ENCODE measurements at regions not wholly inside any gene's neighbourhood (a gene's known extent, or its start where the extent isn't known, plus 50 kb on each side); places are given as distances from the start of the nearest gene placed in this dataset.
"Not testable (repeated sequence)": the region's sequence is repeated elsewhere in the genome, so short reads cannot be mapped to it uniquely, and the experiment has no call there.

DNA sequence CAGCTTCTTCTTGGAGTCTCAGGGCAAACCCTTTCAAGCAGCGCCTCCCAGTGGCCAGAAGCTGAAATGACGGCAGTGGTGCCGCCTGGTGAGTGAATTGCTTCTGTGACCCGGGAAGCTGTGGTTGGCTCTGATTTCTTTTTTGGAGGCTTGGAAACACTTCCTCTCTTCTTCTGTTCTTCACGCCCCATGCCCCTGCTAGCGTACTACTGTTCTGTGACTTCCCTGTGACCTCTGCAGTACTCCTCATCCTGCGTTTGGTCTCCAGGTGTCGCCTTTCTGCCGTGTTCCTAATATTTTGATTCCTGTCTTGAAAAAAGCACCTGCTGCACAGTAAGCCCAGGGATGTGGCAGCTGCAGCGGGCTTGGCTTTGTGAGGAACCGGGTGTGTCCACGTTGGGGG, 176.4 kb downstream of the ADRA2C start:
- H3K79me2 ChIP-seq (ENCODE audit: low read length); H3K4me3 ChIP-seq (ENCODE audit: low read length); H4K20me1 ChIP-seq (ENCODE audit: low read length); POLR2A ChIA-PET (ENCODE audit: unreplicated experiment); H3K36me3 ChIP-seq (ENCODE audit: low read depth, low read length); H3K9ac ChIP-seq (ENCODE audit: low read length); H3K9me3 ChIP-seq (ENCODE audit: low read length); H3K27me3 ChIP-seq (ENCODE audit: low read length); H3K9me2 ChIP-seq (replicated peaks; ENCODE audit: low read length); intact Hi-C loops (cut with micrococcal nuclease); H3K4me1 ChIP-seq (ENCODE audit: insufficient read depth, low read length); ATAC-seq; H3F3A ChIP-seq (ENCODE audit: low read length, unreplicated experiment); H3K27ac ChIP-seq (ENCODE audit: low read length); BruUV-seq (replicated peaks): not testable (repeated sequence)
- Histone ChIP-seq H2AFZ (ENCODE audit: low read length) (0 out of 2 replicates have a peak overlapping the region, but pooled peaks have one; percentile 46), H3K4me2 (ENCODE audit: low read length) (peak overlapping the region; percentile 59)
- DNase-seq: peak; percentile 66
- TF ChIP-seq, protein P1, sequence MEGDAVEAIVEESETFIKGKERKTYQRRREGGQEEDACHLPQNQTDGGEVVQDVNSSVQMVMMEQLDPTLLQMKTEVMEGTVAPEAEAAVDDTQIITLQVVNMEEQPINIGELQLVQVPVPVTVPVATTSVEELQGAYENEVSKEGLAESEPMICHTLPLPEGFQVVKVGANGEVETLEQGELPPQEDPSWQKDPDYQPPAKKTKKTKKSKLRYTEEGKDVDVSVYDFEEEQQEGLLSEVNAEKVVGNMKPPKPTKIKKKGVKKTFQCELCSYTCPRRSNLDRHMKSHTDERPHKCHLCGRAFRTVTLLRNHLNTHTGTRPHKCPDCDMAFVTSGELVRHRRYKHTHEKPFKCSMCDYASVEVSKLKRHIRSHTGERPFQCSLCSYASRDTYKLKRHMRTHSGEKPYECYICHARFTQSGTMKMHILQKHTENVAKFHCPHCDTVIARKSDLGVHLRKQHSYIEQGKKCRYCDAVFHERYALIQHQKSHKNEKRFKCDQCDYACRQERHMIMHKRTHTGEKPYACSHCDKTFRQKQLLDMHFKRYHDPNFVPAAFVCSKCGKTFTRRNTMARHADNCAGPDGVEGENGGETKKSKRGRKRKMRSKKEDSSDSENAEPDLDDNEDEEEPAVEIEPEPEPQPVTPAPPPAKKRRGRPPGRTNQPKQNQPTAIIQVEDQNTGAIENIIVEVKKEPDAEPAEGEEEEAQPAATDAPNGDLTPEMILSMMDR (conservative IDR thresholded peaks at IDR 0.05; ENCODE audit: low read depth, low read length): peak; percentile 58
- CTCF ChIA-PET: interaction anchor here (1.1 kb wide), 1 partner anchor 12 kb away, joined by 4 read pairs; no protein-coding TSS in a partner anchor

DNA sequence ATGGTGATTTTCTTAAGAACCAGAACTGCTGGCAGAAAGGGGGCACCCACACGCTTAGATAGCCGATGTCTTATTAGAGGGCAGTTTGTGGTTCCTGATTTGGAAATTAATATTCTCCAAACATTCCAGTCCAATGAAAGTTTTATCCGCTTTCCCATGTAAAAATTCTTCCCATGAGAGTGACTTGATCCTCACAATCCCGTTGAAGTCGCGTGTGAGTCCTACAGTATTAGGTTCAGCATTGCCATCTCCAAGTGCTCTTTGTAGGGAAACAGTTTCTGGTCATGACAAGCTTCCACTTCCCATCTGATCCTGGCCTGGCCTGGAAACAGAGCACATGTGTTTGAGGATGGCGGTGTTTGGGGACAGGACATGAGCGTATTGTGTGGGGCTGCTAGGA, 176.9 kb downstream of the ADRA2C start:
- ATAC-seq; H3K36me3 ChIP-seq (ENCODE audit: low read depth, low read length); H3F3A ChIP-seq (ENCODE audit: low read length, unreplicated experiment); H3K27ac ChIP-seq (ENCODE audit: low read length); H3K9me2 ChIP-seq (replicated peaks; ENCODE audit: low read length); H4K20me1 ChIP-seq (ENCODE audit: low read length); H3K9ac ChIP-seq (ENCODE audit: low read length); H3K79me2 ChIP-seq (ENCODE audit: low read length); intact Hi-C loops (cut with micrococcal nuclease); H3K27me3 ChIP-seq (ENCODE audit: low read length); H3K4me3 ChIP-seq (ENCODE audit: low read length); H2AFZ ChIP-seq (ENCODE audit: low read length); BruUV-seq (replicated peaks); DNase-seq; POLR2A ChIA-PET (ENCODE audit: unreplicated experiment); H3K9me3 ChIP-seq (ENCODE audit: low read length); H3K4me1 ChIP-seq (ENCODE audit: insufficient read depth, low read length): not testable (repeated sequence)
- CTCF ChIA-PET: interaction anchor here (1.1 kb wide), 1 partner anchor 11 kb away, joined by 4 read pairs; no protein-coding TSS in a partner anchor
- H3K4me2 ChIP-seq (ENCODE audit: low read length): peak overlapping the region; percentile 59

DNA sequence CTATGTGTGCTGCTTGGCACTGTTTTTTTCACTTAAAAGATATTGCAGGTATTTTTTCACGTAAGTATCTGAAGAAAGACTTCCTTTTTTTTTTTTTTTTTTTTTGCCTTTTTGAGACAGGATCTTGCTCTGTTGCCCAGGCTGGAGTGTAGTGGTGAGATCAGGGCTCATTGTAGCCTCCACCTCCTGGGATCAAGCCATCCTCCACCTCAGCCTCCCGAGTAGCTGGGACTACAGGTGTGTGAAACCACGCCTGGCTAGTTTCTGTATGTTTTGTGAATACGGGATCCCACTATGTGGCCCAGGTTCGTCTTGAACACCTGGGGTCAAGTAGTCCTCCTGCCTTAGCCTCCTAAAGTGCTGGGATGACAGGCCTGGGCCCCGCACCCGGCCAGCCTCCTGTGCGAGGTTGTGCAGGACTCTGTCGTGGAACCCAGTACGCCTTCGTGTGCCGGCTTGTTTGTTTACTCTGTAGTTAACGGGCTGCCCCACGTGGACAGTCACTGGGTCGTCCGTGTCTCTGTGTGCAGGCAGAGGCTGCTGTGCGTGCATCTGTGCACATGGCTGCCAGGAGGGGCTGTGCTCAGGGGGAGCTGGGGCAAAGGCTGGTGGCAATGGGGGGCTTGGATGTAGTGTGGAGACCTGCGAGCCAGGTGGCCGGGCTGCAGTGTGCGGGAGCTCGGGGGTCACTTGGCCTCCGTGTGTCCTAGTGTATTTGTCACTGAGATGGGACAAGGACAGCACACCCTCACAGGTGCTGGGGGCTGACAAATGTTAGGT, 179.5 kb downstream of the ADRA2C start:
- no peaks in the 10 kb centered on the region; the same call in 1 of the 2 replicates for H3K4me1 ChIP-seq (ENCODE audit: insufficient read depth, low read length)
- no peak overlapping the region for H3K27ac ChIP-seq (ENCODE audit: low read length)
- no peaks in the 10 kb centered on the region for H3K9me3 ChIP-seq (ENCODE audit: low read length)
- no peak overlapping the region for H3K4me2 ChIP-seq (ENCODE audit: low read length)
- H3K9ac ChIP-seq (ENCODE audit: low read length): no peak overlapping the region
- no peaks in the 10 kb centered on the region for H3K79me2 ChIP-seq (ENCODE audit: low read length)
- TF ChIP-seq, protein P1 (conservative IDR thresholded peaks at IDR 0.05; ENCODE audit: low read depth, low read length): no peak
- TF ChIP-seq EZH2phosphoT487 (IDR thresholded peaks at IDR 0.05; ENCODE audit: borderline replicate concordance, low read length) (no peak), EZH2 (IDR thresholded peaks at IDR 0.05; ENCODE audit: low read length, unreplicated experiment) (no peak)
- no peak overlapping the region for H2AFZ ChIP-seq (ENCODE audit: low read length)
- POLR2A ChIA-PET (ENCODE audit: unreplicated experiment): no interaction called here
- no peaks in the 10 kb centered on the region for H3K27me3 ChIP-seq (ENCODE audit: low read length)
- no peaks in the 10 kb centered on the region for H4K20me1 ChIP-seq (ENCODE audit: low read length)
- no peak overlapping the region for H3K4me3 ChIP-seq (ENCODE audit: low read length)
- DNase-seq: no peak
- no peaks in the 10 kb centered on the region for H3K9me2 ChIP-seq (replicated peaks; ENCODE audit: low read length)
- H3K36me3 ChIP-seq (ENCODE audit: low read depth, low read length): no peaks in the 10 kb centered on the region
- intact Hi-C loops (cut with micrococcal nuclease): no loop called here
- CTCF ChIA-PET: interaction anchor here (0.7 kb wide), 1 partner anchor 216 kb away, joined by 5 read pairs; no protein-coding TSS in a partner anchor
- no peaks in the 10 kb centered on the region for H3F3A ChIP-seq (ENCODE audit: low read length, unreplicated experiment)
- no TSS peak for BruUV-seq (replicated peaks)
- no peak for ATAC-seq

DNA sequence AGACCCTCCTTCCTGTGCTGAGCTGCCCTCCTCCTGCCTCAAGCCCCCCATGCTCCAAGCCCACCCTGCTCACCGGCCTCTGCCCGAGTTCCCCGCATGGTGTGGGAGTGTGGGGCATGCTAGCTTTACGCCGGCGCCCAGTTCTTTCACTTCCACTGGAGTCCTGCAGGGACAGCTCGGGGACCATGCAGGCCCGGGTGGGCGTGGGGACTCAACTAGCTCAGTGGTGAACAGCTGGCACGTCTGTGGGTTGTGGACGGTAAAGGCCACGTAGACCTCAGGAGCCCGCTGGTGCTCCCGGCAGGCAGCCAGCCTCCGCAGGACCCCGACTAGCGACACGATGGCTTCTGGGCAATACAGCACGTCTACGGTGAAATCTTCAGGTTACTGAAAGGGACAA, 180.4 kb downstream of the ADRA2C start:
- H3K4me3 ChIP-seq (ENCODE audit: low read length); DNase-seq; H3K9me3 ChIP-seq (ENCODE audit: low read length); intact Hi-C loops (cut with micrococcal nuclease); H3K27ac ChIP-seq (ENCODE audit: low read length); CTCF ChIA-PET; H3K4me1 ChIP-seq (ENCODE audit: insufficient read depth, low read length); H3F3A ChIP-seq (ENCODE audit: low read length, unreplicated experiment); H3K79me2 ChIP-seq (ENCODE audit: low read length); H3K9ac ChIP-seq (ENCODE audit: low read length); POLR2A ChIA-PET (ENCODE audit: unreplicated experiment); H3K9me2 ChIP-seq (replicated peaks; ENCODE audit: low read length); ATAC-seq; H2AFZ ChIP-seq (ENCODE audit: low read length); H4K20me1 ChIP-seq (ENCODE audit: low read length); H3K4me2 ChIP-seq (ENCODE audit: low read length); H3K27me3 ChIP-seq (ENCODE audit: low read length); H3K36me3 ChIP-seq (ENCODE audit: low read depth, low read length); BruUV-seq (replicated peaks): not testable (repeated sequence)

DNA sequence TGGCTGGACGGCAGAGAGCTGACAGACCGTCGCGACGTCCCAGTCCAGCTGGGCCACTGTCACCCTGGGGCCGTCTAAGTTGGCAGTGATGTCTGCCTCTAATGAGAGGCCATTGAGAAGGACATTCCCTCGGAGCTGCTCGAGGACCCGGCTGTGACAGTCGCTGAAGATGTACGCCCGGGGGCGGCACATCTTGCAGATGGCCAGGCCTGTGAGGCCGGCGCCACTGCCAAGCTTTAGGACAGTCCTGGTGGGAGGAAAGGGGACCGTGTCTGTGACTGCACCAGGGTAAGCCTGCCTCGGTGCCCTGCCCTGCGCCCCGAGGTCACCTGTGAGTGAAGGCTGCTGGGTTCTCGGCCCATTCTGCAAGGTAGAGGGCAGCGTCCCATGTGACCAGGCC, 181.6 kb downstream of the ADRA2C start:
- DNase-seq; H2AFZ ChIP-seq (ENCODE audit: low read length); H3K4me3 ChIP-seq (ENCODE audit: low read length); H3K4me2 ChIP-seq (ENCODE audit: low read length); H3K36me3 ChIP-seq (ENCODE audit: low read depth, low read length); H3K9ac ChIP-seq (ENCODE audit: low read length); H3K27me3 ChIP-seq (ENCODE audit: low read length); intact Hi-C loops (cut with micrococcal nuclease); H3F3A ChIP-seq (ENCODE audit: low read length, unreplicated experiment); POLR2A ChIA-PET (ENCODE audit: unreplicated experiment); H3K9me3 ChIP-seq (ENCODE audit: low read length); ATAC-seq; H4K20me1 ChIP-seq (ENCODE audit: low read length); H3K9me2 ChIP-seq (replicated peaks; ENCODE audit: low read length); CTCF ChIA-PET; BruUV-seq (replicated peaks); H3K79me2 ChIP-seq (ENCODE audit: low read length): not testable (repeated sequence)
- Histone ChIP-seq H3K27ac (ENCODE audit: low read length) (peak overlapping the region; percentile 50), H3K4me1 (ENCODE audit: insufficient read depth, low read length) (peaks cover 11% of the 10 kb centered on the region; the same call in 1 of the 2 replicates)

Data from PC-3 (cell line).